Transverse colon (tissue), 4 donors: ENCODE measurements at regions not wholly inside any gene's neighbourhood (a gene's known extent, or its start where the extent isn't known, plus 50 kb on each side); places are given as distances from the start of the nearest gene placed in this dataset.

Experiments used
- EP300 ChIP-seq: sonication (generic); formaldehyde crosslinking; IDR thresholded peaks from one replicate; pipeline ENCODE4 v1.6.1; 2017; ENCODE audit warnings: antibody characterized with exemption, low read depth
- POLR2A ChIP-seq: fragments of 450-650 bp; IDR thresholded peaks from one replicate; pipeline ENCODE4 v1.6.1; 2016; ENCODE audit warnings: antibody characterized with exemption, mild to moderate bottlenecking, moderate library complexity
- POLR2AphosphoS5 ChIP-seq, 3 donors: sonication (generic); formaldehyde crosslinking; IDR thresholded peaks; one replicate each; pipeline ENCODE4 v1.6.1; 2016; ENCODE audit warnings: antibody characterized with exemption in 3 of 3
- TF ChIP-seq, protein P1 (sequence below), 5 experiments: fragments of 200-600 bp in 3 of 5; fragments of 450-650 bp in 2 of 5; sonication (generic) in 3 of 5; IDR thresholded peaks; 1 replicate in 2 of 5; 2 replicates in 3 of 5; pipeline ENCODE4 v1.5.1; 2016 to 2017; ENCODE audit warnings: antibody characterized with exemption in 5 of 5, inconsistent platforms in 3 of 5, mild to moderate bottlenecking in 2 of 5, moderate library complexity in 1 of 5

DNA sequence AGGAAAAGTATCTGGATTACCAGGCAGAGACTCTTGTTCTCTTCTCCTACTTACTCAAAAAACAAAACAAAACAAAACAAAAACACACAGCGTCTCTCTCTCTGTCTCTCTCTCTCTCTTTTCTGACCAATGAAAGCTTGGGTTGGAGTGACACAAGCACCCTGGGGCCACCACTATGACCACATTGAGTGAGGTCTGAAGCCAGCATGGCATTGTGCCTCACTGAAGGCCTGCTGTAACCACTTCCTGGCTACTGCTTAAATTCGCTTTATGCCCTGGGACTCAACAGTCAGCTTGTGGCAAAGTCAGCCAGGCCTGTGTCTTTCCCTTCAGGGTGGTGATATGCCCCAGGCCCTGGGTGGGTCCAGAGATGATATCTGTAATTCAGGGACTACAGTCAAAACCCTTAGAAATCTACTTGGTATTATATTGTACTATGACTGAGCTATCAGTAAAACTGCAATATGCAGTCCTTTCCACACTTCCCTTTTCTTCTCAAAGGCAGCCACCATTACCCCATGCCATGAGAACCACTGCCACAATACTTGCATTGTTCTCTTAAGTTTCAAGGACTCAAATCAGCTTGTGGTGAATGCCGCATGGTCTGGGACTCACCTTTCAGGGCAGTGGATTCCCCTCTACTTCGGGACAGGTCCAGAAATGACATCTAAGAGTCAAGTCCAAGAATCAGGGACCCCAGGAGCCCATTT is 606.8 kb upstream of the KLHL4 start:
- TF ChIP-seq, protein P1, sequence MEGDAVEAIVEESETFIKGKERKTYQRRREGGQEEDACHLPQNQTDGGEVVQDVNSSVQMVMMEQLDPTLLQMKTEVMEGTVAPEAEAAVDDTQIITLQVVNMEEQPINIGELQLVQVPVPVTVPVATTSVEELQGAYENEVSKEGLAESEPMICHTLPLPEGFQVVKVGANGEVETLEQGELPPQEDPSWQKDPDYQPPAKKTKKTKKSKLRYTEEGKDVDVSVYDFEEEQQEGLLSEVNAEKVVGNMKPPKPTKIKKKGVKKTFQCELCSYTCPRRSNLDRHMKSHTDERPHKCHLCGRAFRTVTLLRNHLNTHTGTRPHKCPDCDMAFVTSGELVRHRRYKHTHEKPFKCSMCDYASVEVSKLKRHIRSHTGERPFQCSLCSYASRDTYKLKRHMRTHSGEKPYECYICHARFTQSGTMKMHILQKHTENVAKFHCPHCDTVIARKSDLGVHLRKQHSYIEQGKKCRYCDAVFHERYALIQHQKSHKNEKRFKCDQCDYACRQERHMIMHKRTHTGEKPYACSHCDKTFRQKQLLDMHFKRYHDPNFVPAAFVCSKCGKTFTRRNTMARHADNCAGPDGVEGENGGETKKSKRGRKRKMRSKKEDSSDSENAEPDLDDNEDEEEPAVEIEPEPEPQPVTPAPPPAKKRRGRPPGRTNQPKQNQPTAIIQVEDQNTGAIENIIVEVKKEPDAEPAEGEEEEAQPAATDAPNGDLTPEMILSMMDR (IDR thresholded peaks at IDR 0.05) = no peak
- TF ChIP-seq POLR2AphosphoS5 (IDR thresholded peaks at IDR 0.05) = no peak
- TF ChIP-seq POLR2A = no peak
- no peak for TF ChIP-seq EP300
